ENCODE measurements at regions not wholly inside any gene's neighbourhood (a gene's known extent, or its start where the extent isn't known, plus 50 kb on each side); places are given as distances from the start of the nearest gene placed in this dataset.

GRCh38 chr3:3545360-3545759 lies 253.9 kb upstream of the LRRN1 start:
- no peak overlapping the region for H2AFZ ChIP-seq (ENCODE audit: insufficient read depth, low read depth, low read length, poor library complexity, severe bottlenecking)
- no peak overlapping the region for H3K4me3 ChIP-seq (replicated peaks in 1 of 3; ENCODE audit: low read depth in 2 of 3, low read length in 3 of 3)
- intact Hi-C loops (cut with micrococcal nuclease): no loop called here
- H3K4me1 Mint-ChIP-seq: no peaks in the 10 kb centered on the region
- H3K4me3 Mint-ChIP-seq: no peak overlapping the region
- H3K79me2 ChIP-seq (ENCODE audit: insufficient read depth, low read length): no peaks in the 10 kb centered on the region
- H3K36me3 Mint-ChIP-seq: no peaks in the 10 kb centered on the region
- no peak overlapping the region for H3K27ac ChIP-seq (ENCODE audit: low read depth in 1 of 2, low read length in 2 of 2)
- H3K9me3 ChIP-seq (replicated peaks in 1 of 2; ENCODE audit: control insufficient read depth in 1 of 2, insufficient read depth in 1 of 2, low read length in 2 of 2): peaks cover 0 to 4% of the 10 kb centered on the region in 2 donors
- no peak for TF ChIP-seq CTCF (IDR thresholded peaks at IDR 0.05)
- no peak overlapping the region for H3K9ac ChIP-seq (ENCODE audit: insufficient read depth, low read length, poor library complexity, severe bottlenecking)
- no peak overlapping the region for H3K27ac Mint-ChIP-seq
- no peaks in the 10 kb centered on the region for H3K36me3 ChIP-seq (replicated peaks in 1 of 2; ENCODE audit: control insufficient read depth in 1 of 2, insufficient read depth in 2 of 2, low read length in 2 of 2)
- no peaks in the 10 kb centered on the region for H3K4me1 ChIP-seq (ENCODE audit: control insufficient read depth in 1 of 2, insufficient read depth in 2 of 2, low read length in 2 of 2)
- peaks cover 0 to 4% (median 2%) of the 10 kb centered on the region in 3 donors for H3K27me3 Mint-ChIP-seq (ENCODE audit: low read depth in 3 of 3)
- H3K27me3 ChIP-seq (ENCODE audit: control insufficient read depth in 2 of 2, insufficient read depth in 2 of 2, low read length in 2 of 2): no peaks in the 10 kb centered on the region
- peaks cover 0 to 14% (median 7%) of the 10 kb centered on the region in 7 donors for H3K9me3 Mint-ChIP-seq
- no peaks in the 10 kb centered on the region for H4K20me1 ChIP-seq (ENCODE audit: insufficient read depth, low read length)
- no peak overlapping the region for H3K4me2 ChIP-seq (replicated peaks; ENCODE audit: extremely low read depth, low read length, poor library complexity, severe bottlenecking)
- no CpG with 5 or more reads among the region's 2 CpGs for WGBS (ENCODE audit: insufficient coverage)
- DNase-seq: no peak

GRCh38 chr3:3538451-3538850 lies 260.8 kb upstream of the LRRN1 start:
- no peaks in the 10 kb centered on the region for H3K27me3 ChIP-seq (ENCODE audit: control insufficient read depth in 2 of 2, insufficient read depth in 2 of 2, low read length in 2 of 2)
- no peak overlapping the region for H3K4me3 Mint-ChIP-seq
- H2AFZ ChIP-seq (ENCODE audit: insufficient read depth, low read depth, low read length, poor library complexity, severe bottlenecking): no peak overlapping the region
- H3K4me2 ChIP-seq (replicated peaks; ENCODE audit: extremely low read depth, low read length, poor library complexity, severe bottlenecking): no peak overlapping the region
- H3K9me3 Mint-ChIP-seq: peaks cover 0 to 4% (median under 1%) of the 10 kb centered on the region in 7 donors
- no peaks in the 10 kb centered on the region for H3K4me1 Mint-ChIP-seq
- H3K36me3 ChIP-seq (replicated peaks in 1 of 2; ENCODE audit: control insufficient read depth in 1 of 2, insufficient read depth in 2 of 2, low read length in 2 of 2): no peaks in the 10 kb centered on the region
- no peaks in the 10 kb centered on the region for H3K4me1 ChIP-seq (ENCODE audit: control insufficient read depth in 1 of 2, insufficient read depth in 2 of 2, low read length in 2 of 2)
- no peak for TF ChIP-seq CTCF (IDR thresholded peaks at IDR 0.05)
- WGBS (ENCODE audit: insufficient coverage): 93% methylated on average over 3 of the region's 4 CpGs
- no peaks in the 10 kb centered on the region for H3K79me2 ChIP-seq (ENCODE audit: insufficient read depth, low read length)
- H3K27me3 Mint-ChIP-seq (ENCODE audit: low read depth in 3 of 3): peaks cover 0 to 5% (median 2%) of the 10 kb centered on the region in 3 donors
- no peak overlapping the region for H3K27ac ChIP-seq (ENCODE audit: low read depth in 1 of 2, low read length in 2 of 2)
- no peak for DNase-seq
- intact Hi-C loops (cut with micrococcal nuclease): no loop called here
- no peak overlapping the region for H3K9ac ChIP-seq (ENCODE audit: insufficient read depth, low read length, poor library complexity, severe bottlenecking)
- H3K9me3 ChIP-seq (replicated peaks in 1 of 2; ENCODE audit: control insufficient read depth in 1 of 2, insufficient read depth in 1 of 2, low read length in 2 of 2): no peaks in the 10 kb centered on the region
- no peaks in the 10 kb centered on the region for H4K20me1 ChIP-seq (ENCODE audit: insufficient read depth, low read length)
- H3K36me3 Mint-ChIP-seq: no peaks in the 10 kb centered on the region
- no peak overlapping the region for H3K27ac Mint-ChIP-seq
- H3K4me3 ChIP-seq (replicated peaks in 1 of 3; ENCODE audit: low read depth in 2 of 3, low read length in 3 of 3): no peak overlapping the region
